HuH-7 (cell line): ENCODE measurements at regions not wholly inside any gene's neighbourhood (a gene's known extent, or its start where the extent isn't known, plus 50 kb on each side); places are given as distances from the start of the nearest gene placed in this dataset.
"Not testable (repeated sequence)": the region's sequence is repeated elsewhere in the genome, so short reads cannot be mapped to it uniquely, and the experiment has no call there.

ENCODE experiments used
- DNase-seq: peaks from one replicate; pipeline ENCODE4 v3.0.0; 2011; ENCODE audit warnings: low spot score

GRCh38 chr3:76199382-76199781 lies 414.0 kb upstream of the ZNF717 start:
- no peak for DNase-seq

GRCh38 chr3:76203578-76203977 lies 418.2 kb upstream of the ZNF717 start:
- DNase-seq, result no peak

GRCh38 chr3:76206346-76206745 lies 421.0 kb upstream of the ZNF717 start:
- no peak for DNase-seq

GRCh38 chr3:76212679-76213078 lies 427.3 kb upstream of the ZNF717 start:
- DNase-seq, result no peak

- DNase-seq, result no peak
Measured at GRCh38 chr3:76222201-76222600, 436.9 kb upstream of the ZNF717 start.

GRCh38 chr3:76231258-76231657 lies 445.9 kb upstream of the ZNF717 start:
- DNase-seq, result no peak

GRCh38 chr3:76242886-76243753 lies 457.8 kb upstream of the ZNF717 start:
- DNase-seq, result no peak

GRCh38 chr3:76245073-76245472 lies 459.7 kb upstream of the ZNF717 start:
- DNase-seq, result no peak

GRCh38 chr3:76245622-76246021 lies 460.3 kb upstream of the ZNF717 start:
- DNase-seq, result no peak

- no peak for DNase-seq
Measured at GRCh38 chr3:76264496-76264895, 479.1 kb upstream of the ZNF717 start.

- DNase-seq, result no peak
Measured at GRCh38 chr3:76264911-76265310, 479.6 kb upstream of the ZNF717 start.

GRCh38 chr3:76266511-76266910 lies 481.2 kb upstream of the ZNF717 start:
- DNase-seq, result no peak

GRCh38 chr3:76267851-76268380 lies 482.6 kb upstream of the ZNF717 start:
- no peak for DNase-seq

- no peak for DNase-seq
Measured at GRCh38 chr3:76293856-76294255, 508.5 kb upstream of the ZNF717 start.

- no peak for DNase-seq
Measured at GRCh38 chr3:76300746-76301145, 515.4 kb upstream of the ZNF717 start.

GRCh38 chr3:76307556-76307955 lies 522.2 kb upstream of the ZNF717 start:
- DNase-seq, result no peak

GRCh38 chr3:76308541-76308940 lies 523.2 kb upstream of the ZNF717 start:
- DNase-seq, result no peak

- DNase-seq, result no peak
Measured at GRCh38 chr3:76310089-76310488, 524.7 kb upstream of the ZNF717 start.

GRCh38 chr3:76310667-76311066 lies 525.3 kb upstream of the ZNF717 start:
- no peak for DNase-seq

- no peak for DNase-seq
Measured at GRCh38 chr3:76311941-76312340, 526.6 kb upstream of the ZNF717 start.

- DNase-seq, result not testable (repeated sequence)
Measured at GRCh38 chr3:76315906-76316305, 530.6 kb upstream of the ZNF717 start.

- no peak for DNase-seq
Measured at GRCh38 chr3:76321614-76322013, 536.3 kb upstream of the ZNF717 start.

GRCh38 chr3:76324101-76324500 lies 538.8 kb upstream of the ZNF717 start:
- DNase-seq, result no peak

- no peak for DNase-seq
Measured at GRCh38 chr3:76345878-76346277, 560.5 kb upstream of the ZNF717 start.
